ENCODE measurements at regions not wholly inside any gene's neighbourhood (a gene's known extent, or its start where the extent isn't known, plus 50 kb on each side); places are given as distances from the start of the nearest gene placed in this dataset.

DNA sequence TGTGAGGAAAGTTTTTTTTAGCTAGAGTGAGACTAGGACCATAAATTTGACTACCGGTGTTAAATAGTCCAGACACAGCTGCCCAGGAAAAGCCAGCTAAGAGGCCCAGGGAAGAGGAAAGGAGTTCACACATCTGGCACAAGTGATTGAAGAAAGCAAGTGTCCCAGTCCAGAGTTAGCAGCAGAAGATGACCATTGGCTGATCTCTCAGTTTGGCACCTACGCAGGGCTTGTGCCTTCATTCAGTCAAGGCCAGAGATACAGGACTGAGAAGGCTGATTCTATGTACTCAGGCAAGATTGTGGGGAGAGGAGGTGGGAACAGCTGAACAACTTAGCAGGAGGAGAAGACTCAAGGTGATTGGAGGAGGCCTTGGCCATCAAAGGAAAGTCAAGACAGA is 575.0 kb upstream of the KLF12 start:
- TF ChIP-seq, protein P1, sequence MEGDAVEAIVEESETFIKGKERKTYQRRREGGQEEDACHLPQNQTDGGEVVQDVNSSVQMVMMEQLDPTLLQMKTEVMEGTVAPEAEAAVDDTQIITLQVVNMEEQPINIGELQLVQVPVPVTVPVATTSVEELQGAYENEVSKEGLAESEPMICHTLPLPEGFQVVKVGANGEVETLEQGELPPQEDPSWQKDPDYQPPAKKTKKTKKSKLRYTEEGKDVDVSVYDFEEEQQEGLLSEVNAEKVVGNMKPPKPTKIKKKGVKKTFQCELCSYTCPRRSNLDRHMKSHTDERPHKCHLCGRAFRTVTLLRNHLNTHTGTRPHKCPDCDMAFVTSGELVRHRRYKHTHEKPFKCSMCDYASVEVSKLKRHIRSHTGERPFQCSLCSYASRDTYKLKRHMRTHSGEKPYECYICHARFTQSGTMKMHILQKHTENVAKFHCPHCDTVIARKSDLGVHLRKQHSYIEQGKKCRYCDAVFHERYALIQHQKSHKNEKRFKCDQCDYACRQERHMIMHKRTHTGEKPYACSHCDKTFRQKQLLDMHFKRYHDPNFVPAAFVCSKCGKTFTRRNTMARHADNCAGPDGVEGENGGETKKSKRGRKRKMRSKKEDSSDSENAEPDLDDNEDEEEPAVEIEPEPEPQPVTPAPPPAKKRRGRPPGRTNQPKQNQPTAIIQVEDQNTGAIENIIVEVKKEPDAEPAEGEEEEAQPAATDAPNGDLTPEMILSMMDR (IDR thresholded peaks at IDR 0.05), result no peak
- no peak for TF ChIP-seq POLR2A (IDR thresholded peaks at IDR 0.05)
- TF ChIP-seq POLR2AphosphoS5 (IDR thresholded peaks at IDR 0.05), result no peak
